SK-N-SH treated with all-trans-retinoic acid at 6 μM for 48 hours (cell line): ENCODE measurements at regions not wholly inside any gene's neighbourhood (a gene's known extent, or its start where the extent isn't known, plus 50 kb on each side); places are given as distances from the start of the nearest gene placed in this dataset.

Experiments used
- ARNTL ChIP-seq: fragments of 450-650 bp; formaldehyde crosslinking; IDR thresholded peaks from 2 replicates; pipeline ENCODE4 v1.5.0; 2020; ENCODE audit warnings: low read depth, mild to moderate bottlenecking, moderate library complexity, borderline replicate concordance
- CSDC2 ChIP-seq: fragments of 250-450 bp; sonication (Bioruptor Pico); IDR thresholded peaks from 2 replicates; pipeline ENCODE4 v1.5.0; 2020; ENCODE audit warnings: mild to moderate bottlenecking, moderate library complexity
- ISL1 ChIP-seq: fragments of 250-450 bp; sonication (Bioruptor Pico); IDR thresholded peaks from 2 replicates; pipeline ENCODE4 v2.1.2; 2022; ENCODE audit warnings: mild to moderate bottlenecking, moderate library complexity
- PPARA ChIP-seq: fragments of 250-450 bp; sonication (Bioruptor Pico); IDR thresholded peaks from 2 replicates; pipeline ENCODE4 v1.5.0; 2020; ENCODE audit warnings: mild to moderate bottlenecking, borderline replicate concordance
- RARB ChIP-seq: fragments of 250-450 bp; sonication (Bioruptor Pico); IDR thresholded peaks from 2 replicates; pipeline ENCODE4 v1.8.0; 2021; ENCODE audit warnings: mild to moderate bottlenecking, moderate library complexity
- SNAI2 ChIP-seq: fragments of 250-450 bp; sonication (Bioruptor Pico); IDR thresholded peaks from 2 replicates; pipeline ENCODE4 v1.5.0; 2020; ENCODE audit warnings: mild to moderate bottlenecking, moderate library complexity
- TCF4 ChIP-seq: fragments of 250-450 bp; sonication (Bioruptor Pico); IDR thresholded peaks from 2 replicates; pipeline ENCODE4 v1.8.0; 2021; ENCODE audit warnings: mild to moderate bottlenecking, moderate library complexity, borderline replicate concordance
- TSHZ2 ChIP-seq: fragments of 250-450 bp; sonication (Bioruptor Pico); IDR thresholded peaks from 2 replicates; pipeline ENCODE4 v1.5.0; 2020; ENCODE audit warnings: mild to moderate bottlenecking, moderate library complexity
- ZC3H10 ChIP-seq: fragments of 250-450 bp; sonication (Bioruptor Pico); IDR thresholded peaks from 2 replicates; pipeline ENCODE4 v1.5.1; 2021; ENCODE audit warnings: mild to moderate bottlenecking, moderate library complexity
- ZFP30 ChIP-seq: fragments of 450-650 bp; formaldehyde crosslinking; IDR thresholded peaks from 2 replicates; pipeline ENCODE4 v1.5.0; 2022; ENCODE audit warnings: mild to moderate bottlenecking, moderate library complexity
- ZNF70 ChIP-seq: fragments of 450-650 bp; formaldehyde crosslinking; IDR thresholded peaks from 2 replicates; pipeline ENCODE4 v1.5.0; 2020; ENCODE audit warnings: mild to moderate bottlenecking, moderate library complexity
- TF ChIP-seq, protein P1 (sequence below): fragments of 250-450 bp; sonication (Bioruptor Pico); IDR thresholded peaks from 2 replicates; pipeline ENCODE4 v1.5.1; 2020; ENCODE audit warnings: low read depth, mild to moderate bottlenecking, moderate library complexity
- TF ChIP-seq, protein P2 (sequence below): fragments of 250-450 bp; sonication (Bioruptor Pico); IDR thresholded peaks from 2 replicates; pipeline ENCODE4 v1.8.0; 2020; ENCODE audit warnings: mild to moderate bottlenecking, moderate library complexity, borderline replicate concordance

DNA sequence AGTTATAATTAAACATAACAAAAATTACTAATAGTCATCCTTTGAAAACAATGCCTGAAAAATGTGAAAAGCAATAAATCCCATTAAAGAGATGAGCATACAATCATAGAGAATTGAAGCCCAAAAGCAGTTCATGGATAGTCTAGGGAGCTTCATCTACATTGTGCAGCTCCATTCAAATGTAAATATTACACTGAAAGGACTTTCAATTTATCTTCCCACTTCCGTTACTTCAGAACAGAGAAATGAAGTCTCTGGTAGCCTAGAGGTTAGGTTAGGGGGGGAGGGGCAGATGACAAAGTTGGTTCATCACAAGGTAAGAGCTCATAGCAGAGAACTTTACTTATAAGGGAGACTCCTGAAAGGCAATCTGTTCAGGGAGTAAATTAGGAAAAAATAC is 126.6 kb upstream of the RGPD4 start:
- TF ChIP-seq ZC3H10 (CRISPR knock-in tag) (no peak), ZFP30 (no peak), ARNTL (CRISPR knock-in tag) (no peak), PPARA (no peak), TSHZ2 (CRISPR knock-in tag) (no peak), SNAI2 (CRISPR knock-in tag) (no peak), ISL1 (CRISPR knock-in tag) (no peak), CSDC2 (CRISPR knock-in tag) (no peak), ZNF70 (CRISPR knock-in tag) (no peak), RARB (CRISPR knock-in tag) (no peak), TCF4 (CRISPR knock-in tag) (no peak)
- TF ChIP-seq, protein P1, sequence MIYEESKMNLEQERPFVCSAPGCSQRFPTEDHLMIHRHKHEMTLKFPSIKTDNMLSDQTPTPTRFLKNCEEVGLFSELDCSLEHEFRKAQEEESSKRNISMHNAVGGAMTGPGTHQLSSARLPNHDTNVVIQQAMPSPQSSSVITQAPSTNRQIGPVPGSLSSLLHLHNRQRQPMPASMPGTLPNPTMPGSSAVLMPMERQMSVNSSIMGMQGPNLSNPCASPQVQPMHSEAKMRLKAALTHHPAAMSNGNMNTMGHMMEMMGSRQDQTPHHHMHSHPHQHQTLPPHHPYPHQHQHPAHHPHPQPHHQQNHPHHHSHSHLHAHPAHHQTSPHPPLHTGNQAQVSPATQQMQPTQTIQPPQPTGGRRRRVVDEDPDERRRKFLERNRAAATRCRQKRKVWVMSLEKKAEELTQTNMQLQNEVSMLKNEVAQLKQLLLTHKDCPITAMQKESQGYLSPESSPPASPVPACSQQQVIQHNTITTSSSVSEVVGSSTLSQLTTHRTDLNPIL (CRISPR knock-in tag) = no peak
- TF ChIP-seq, protein P2, sequence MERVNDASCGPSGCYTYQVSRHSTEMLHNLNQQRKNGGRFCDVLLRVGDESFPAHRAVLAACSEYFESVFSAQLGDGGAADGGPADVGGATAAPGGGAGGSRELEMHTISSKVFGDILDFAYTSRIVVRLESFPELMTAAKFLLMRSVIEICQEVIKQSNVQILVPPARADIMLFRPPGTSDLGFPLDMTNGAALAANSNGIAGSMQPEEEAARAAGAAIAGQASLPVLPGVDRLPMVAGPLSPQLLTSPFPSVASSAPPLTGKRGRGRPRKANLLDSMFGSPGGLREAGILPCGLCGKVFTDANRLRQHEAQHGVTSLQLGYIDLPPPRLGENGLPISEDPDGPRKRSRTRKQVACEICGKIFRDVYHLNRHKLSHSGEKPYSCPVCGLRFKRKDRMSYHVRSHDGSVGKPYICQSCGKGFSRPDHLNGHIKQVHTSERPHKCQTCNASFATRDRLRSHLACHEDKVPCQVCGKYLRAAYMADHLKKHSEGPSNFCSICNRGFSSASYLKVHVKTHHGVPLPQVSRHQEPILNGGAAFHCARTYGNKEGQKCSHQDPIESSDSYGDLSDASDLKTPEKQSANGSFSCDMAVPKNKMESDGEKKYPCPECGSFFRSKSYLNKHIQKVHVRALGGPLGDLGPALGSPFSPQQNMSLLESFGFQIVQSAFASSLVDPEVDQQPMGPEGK (CRISPR knock-in tag) = no peak
